Uterus (tissue), 2 donors: ENCODE measurements at regions not wholly inside any gene's neighbourhood (a gene's known extent, or its start where the extent isn't known, plus 50 kb on each side); places are given as distances from the start of the nearest gene placed in this dataset.
"Not testable (repeated sequence)": the region's sequence is repeated elsewhere in the genome, so short reads cannot be mapped to it uniquely, and the experiment has no call there.

Experiments
- CTCF ChIP-seq, 4 experiments: fragments of 200-600 bp in 2 of 4; fragments of 450-650 bp in 2 of 4; sonication (generic) in 2 of 4; IDR thresholded peaks; one replicate each; pipeline ENCODE4 v1.5.1; 2016 to 2019; ENCODE audit warnings: antibody characterized with exemption in 4 of 4, mild to moderate bottlenecking in 2 of 4, moderate library complexity in 1 of 4
- POLR2A ChIP-seq, 2 donors: fragments of 450-650 bp; IDR thresholded peaks; one replicate each; pipeline ENCODE4 v1.6.1; 2016; ENCODE audit warnings: antibody characterized with exemption in 2 of 2, mild to moderate bottlenecking in 1 of 2, moderate library complexity in 1 of 2

- not testable (repeated sequence) for TF ChIP-seq CTCF, POLR2A (IDR thresholded peaks at IDR 0.05)
Observed at GRCh38 chr18:75960356-75960755, 532.9 kb upstream of the SMIM21 start.
